Uterus (tissue), 2 donors: ENCODE measurements at regions not wholly inside any gene's neighbourhood (a gene's known extent, or its start where the extent isn't known, plus 50 kb on each side); places are given as distances from the start of the nearest gene placed in this dataset.

Experiments used
- POLR2A ChIP-seq, 2 donors: fragments of 450-650 bp; IDR thresholded peaks; one replicate each; pipeline ENCODE4 v1.6.1; 2016; ENCODE audit warnings: antibody characterized with exemption in 2 of 2, mild to moderate bottlenecking in 1 of 2, moderate library complexity in 1 of 2
- TF ChIP-seq, protein P1 (sequence below), 4 experiments: fragments of 200-600 bp in 2 of 4; fragments of 450-650 bp in 2 of 4; sonication (generic) in 2 of 4; IDR thresholded peaks; one replicate each; pipeline ENCODE4 v1.5.1; 2016 to 2019; ENCODE audit warnings: antibody characterized with exemption in 4 of 4, mild to moderate bottlenecking in 2 of 4, moderate library complexity in 1 of 4

DNA sequence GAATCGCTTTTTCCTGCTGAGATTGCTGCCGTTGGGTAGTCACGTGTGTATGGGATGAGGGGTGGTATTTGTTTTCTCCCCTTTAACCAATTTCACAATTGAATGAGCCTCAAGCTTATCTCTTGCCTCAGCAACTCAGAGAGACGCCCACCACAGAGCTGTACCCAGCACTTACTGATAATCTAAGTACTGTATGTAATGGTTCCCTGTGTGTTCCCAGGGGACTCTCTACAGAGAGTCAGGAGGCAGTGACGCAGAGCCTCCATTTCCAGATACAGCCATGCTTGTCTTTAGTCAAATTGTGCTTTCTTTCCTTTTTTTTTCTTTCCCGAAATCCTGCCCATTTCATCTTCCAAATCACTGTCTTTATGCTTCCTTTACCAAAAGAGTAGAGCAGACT, 1102.1 kb upstream of the KLHL29 start:
- TF ChIP-seq, protein P1, sequence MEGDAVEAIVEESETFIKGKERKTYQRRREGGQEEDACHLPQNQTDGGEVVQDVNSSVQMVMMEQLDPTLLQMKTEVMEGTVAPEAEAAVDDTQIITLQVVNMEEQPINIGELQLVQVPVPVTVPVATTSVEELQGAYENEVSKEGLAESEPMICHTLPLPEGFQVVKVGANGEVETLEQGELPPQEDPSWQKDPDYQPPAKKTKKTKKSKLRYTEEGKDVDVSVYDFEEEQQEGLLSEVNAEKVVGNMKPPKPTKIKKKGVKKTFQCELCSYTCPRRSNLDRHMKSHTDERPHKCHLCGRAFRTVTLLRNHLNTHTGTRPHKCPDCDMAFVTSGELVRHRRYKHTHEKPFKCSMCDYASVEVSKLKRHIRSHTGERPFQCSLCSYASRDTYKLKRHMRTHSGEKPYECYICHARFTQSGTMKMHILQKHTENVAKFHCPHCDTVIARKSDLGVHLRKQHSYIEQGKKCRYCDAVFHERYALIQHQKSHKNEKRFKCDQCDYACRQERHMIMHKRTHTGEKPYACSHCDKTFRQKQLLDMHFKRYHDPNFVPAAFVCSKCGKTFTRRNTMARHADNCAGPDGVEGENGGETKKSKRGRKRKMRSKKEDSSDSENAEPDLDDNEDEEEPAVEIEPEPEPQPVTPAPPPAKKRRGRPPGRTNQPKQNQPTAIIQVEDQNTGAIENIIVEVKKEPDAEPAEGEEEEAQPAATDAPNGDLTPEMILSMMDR (IDR thresholded peaks at IDR 0.05) = no peak
- TF ChIP-seq POLR2A (IDR thresholded peaks at IDR 0.05) = no peak
